A549 (cell line): ENCODE measurements at regions not wholly inside any gene's neighbourhood (a gene's known extent, or its start where the extent isn't known, plus 50 kb on each side); places are given as distances from the start of the nearest gene placed in this dataset.

Source experiments
- ATAC-seq, 2 experiments: fragments of 200-7000 bp in 1 of 2; fragments of >200 bp in 1 of 2; cut with Nextera tagmentation in 1 of 2; cut with Tn5 transposase in 1 of 2; 3 replicates each; pipeline versions ENCODE4 v1.8.0 to v1.9.1; 2018 to 2020; ENCODE audit warnings: mild to moderate bottlenecking in 1 of 2, moderate library complexity in 1 of 2
- CTCF ChIA-PET: fragments of 300-600 bp; sonication (Branson Sonifier 250); formaldehyde crosslinking; extraction: SDS; loops from one replicate; lab custom pipeline; 2021; ENCODE audit warnings: antibody characterized with exemption, inconsistent platforms; lab: Yijun Ruan, JAX
- POLR2A ChIA-PET: fragments of 350-600 bp; formaldehyde crosslinking; extraction: SDS; loops from one replicate; lab custom pipeline; 2021; ENCODE audit warnings: antibody characterized with exemption, inconsistent platforms; lab: Yijun Ruan, JAX
- DNase-seq, 2 experiments: peaks; one replicate each; pipeline versions ENCODE4 v3.0.0 to v3.0.0-alpha.2; 2011 to 2016; ENCODE audit warnings: low read depth in 1 of 2, low spot score in 1 of 2
- FAIRE-seq: peaks from 2 replicates; lab custom pipeline; 2011; peaks lifted over from hg19 to GRCh38; lab: Jason Lieb, UNC
- H3K27ac ChIP-seq, 2 experiments: fragments of >200 bp; sonication (Bioruptor Twin); formaldehyde crosslinking; 3 replicates each; pipeline ENCODE4 v1.5.1; 2016 to 2017
- H3K4me1 ChIP-seq: fragments of >200 bp; sonication (Bioruptor Twin); formaldehyde crosslinking; 3 replicates; pipeline ENCODE4 v1.6.1; 2016
- H3K4me2 ChIP-seq: fragments of >200 bp; sonication (Bioruptor Twin); formaldehyde crosslinking; 3 replicates; pipeline ENCODE4 v1.6.1; 2016
- H3K4me3 ChIP-seq: fragments of >200 bp; sonication (Bioruptor Twin); formaldehyde crosslinking; 3 replicates; pipeline ENCODE4 v1.5.1; 2016
- H3K9me3 ChIP-seq: fragments of >200 bp; sonication (Bioruptor Twin); formaldehyde crosslinking; 3 replicates; pipeline ENCODE4 v1.6.1; 2016
- CBX2 ChIP-seq: fragments of 200-600 bp; sonication (generic); IDR thresholded peaks from 2 replicates; pipeline ENCODE4 v1.6.1; 2016; ENCODE audit warnings: low read depth, mild to moderate bottlenecking, borderline replicate concordance
- CEBPB ChIP-seq, 2 experiments: fragments of >200 bp in 1 of 2; sonication (Bioruptor Twin) in 1 of 2; formaldehyde crosslinking in 1 of 2; IDR thresholded peaks; 2 replicates each; pipeline ENCODE4 v1.6.1; 2012 to 2016
- EHF ChIP-seq: fragments of 250-450 bp; sonication (Bioruptor Pico); IDR thresholded peaks from 2 replicates; pipeline ENCODE4 v1.5.0; 2020; ENCODE audit warnings: mild to moderate bottlenecking
- FOSL2 ChIP-seq, 2 experiments: fragments of 450-650 bp in 1 of 2; fragments of >200 bp in 1 of 2; sonication (Bioruptor Twin) in 1 of 2; formaldehyde crosslinking; IDR thresholded peaks; 2 replicates each; pipeline versions ENCODE4 v1.5.0 to v1.6.1; 2016 to 2020; ENCODE audit warnings: mild to moderate bottlenecking in 1 of 2, moderate library complexity in 1 of 2
- FOXS1 ChIP-seq: fragments of 250-450 bp; sonication (Bioruptor Pico); IDR thresholded peaks from 2 replicates; pipeline ENCODE4 v1.5.0; 2020; ENCODE audit warnings: mild to moderate bottlenecking, moderate library complexity
- GATA3 ChIP-seq: IDR thresholded peaks from 2 replicates; pipeline ENCODE4 v1.6.1; 2012; ENCODE audit warnings: borderline replicate concordance
- HOXA7 ChIP-seq: fragments of 250-450 bp; sonication (Bioruptor Pico); IDR thresholded peaks from 2 replicates; pipeline ENCODE4 v1.5.0; 2020; ENCODE audit warnings: mild to moderate bottlenecking, moderate library complexity
- JUN ChIP-seq, 2 experiments: fragments of >200 bp; sonication (Bioruptor Twin); formaldehyde crosslinking; IDR thresholded peaks; 2 replicates in 1 of 2; 3 replicates in 1 of 2; pipeline ENCODE4 v1.6.1; 2016 to 2017
- JUNB ChIP-seq: fragments of >200 bp; sonication (Bioruptor Twin); formaldehyde crosslinking; IDR thresholded peaks from 2 replicates; pipeline ENCODE4 v1.6.1; 2016
- KDM5A ChIP-seq: fragments of 200-600 bp; sonication (generic); IDR thresholded peaks from 2 replicates; pipeline ENCODE4 v1.6.1; 2016; ENCODE audit warnings: antibody characterized with exemption, mild to moderate bottlenecking
- MAFK ChIP-seq: fragments of 450-650 bp; IDR thresholded peaks from 2 replicates; pipeline ENCODE4 v1.6.1; 2014; ENCODE audit not compliant: partially characterized antibody
- MAZ ChIP-seq: fragments of 150-350 bp; IDR thresholded peaks from 2 replicates; pipeline ENCODE4 v1.6.1; 2014; ENCODE audit warnings: antibody characterized with exemption, low read depth, low read length, borderline replicate concordance
- NFE2L2 ChIP-seq: fragments of 150-350 bp; conservative IDR thresholded peaks from 2 replicates; pipeline ENCODE4 v1.6.1; 2014; ENCODE audit warnings: low read length
- NPAS2 ChIP-seq: fragments of 250-450 bp; sonication (Bioruptor Pico); IDR thresholded peaks from 2 replicates; pipeline ENCODE4 v1.8.0; 2022; ENCODE audit warnings: mild to moderate bottlenecking, moderate library complexity, borderline replicate concordance
- PHF8 ChIP-seq: fragments of 200-600 bp; sonication (generic); IDR thresholded peaks from 2 replicates; pipeline ENCODE4 v1.6.1; 2016; ENCODE audit warnings: low read depth, mild to moderate bottlenecking, antibody characterized with exemption, moderate library complexity, borderline replicate concordance
- POLR2A ChIP-seq: IDR thresholded peaks from 2 replicates; pipeline ENCODE4 v1.6.1; 2012; ENCODE audit warnings: mild to moderate bottlenecking, low read length
- RAD21 ChIP-seq, 2 experiments: fragments of >200 bp in 1 of 2; sonication (Bioruptor Twin) in 1 of 2; formaldehyde crosslinking in 1 of 2; IDR thresholded peaks in 1 of 2; conservative IDR thresholded peaks in 1 of 2; 2 replicates in 1 of 2; 3 replicates in 1 of 2; pipeline ENCODE4 v1.6.1; 2012 to 2018; ENCODE audit warnings: inconsistent platforms in 1 of 2
- RFX5 ChIP-seq: fragments of 450-650 bp; IDR thresholded peaks from 2 replicates; pipeline ENCODE4 v1.7.1; 2014; ENCODE audit warnings: antibody characterized with exemption, mild to moderate bottlenecking, moderate library complexity
- SMC3 ChIP-seq: fragments of >200 bp; sonication (Bioruptor Twin); formaldehyde crosslinking; IDR thresholded peaks from 3 replicates; pipeline ENCODE4 v1.6.1; 2018; ENCODE audit warnings: inconsistent platforms
- TFCP2L1 ChIP-seq: fragments of 250-450 bp; sonication (Bioruptor Pico); IDR thresholded peaks from 2 replicates; pipeline ENCODE4 v1.5.0; 2021; ENCODE audit warnings: mild to moderate bottlenecking
- TP53 ChIP-seq: fragments of 250-450 bp; sonication (Bioruptor Pico); IDR thresholded peaks from 2 replicates; pipeline ENCODE4 v1.5.0; 2021; ENCODE audit warnings: mild to moderate bottlenecking, moderate library complexity
- TF ChIP-seq, protein P1 (sequence below): IDR thresholded peaks from 2 replicates; pipeline ENCODE4 v1.6.1; 2012; ENCODE audit warnings: low read depth, borderline replicate concordance
- TF ChIP-seq, protein P2 (sequence below): fragments of >200 bp; sonication (Bioruptor Twin); formaldehyde crosslinking; IDR thresholded peaks from 2 replicates; pipeline ENCODE4 v1.6.1; 2016
- TF ChIP-seq, protein P3 (sequence below): fragments of 450-650 bp; IDR thresholded peaks from 2 replicates; pipeline ENCODE4 v1.6.1; 2014; ENCODE audit warnings: antibody characterized with exemption
- TF ChIP-seq, protein P4 (sequence below): fragments of 250-450 bp; sonication (Bioruptor Pico); IDR thresholded peaks from 2 replicates; pipeline ENCODE4 v1.5.0; 2020; ENCODE audit warnings: low read depth, mild to moderate bottlenecking, moderate library complexity
- TF ChIP-seq, protein P5 (sequence below): fragments of 150-350 bp; IDR thresholded peaks from 2 replicates; pipeline ENCODE4 v1.6.1; 2014; ENCODE audit warnings: low read depth, mild to moderate bottlenecking, low read length

DNA sequence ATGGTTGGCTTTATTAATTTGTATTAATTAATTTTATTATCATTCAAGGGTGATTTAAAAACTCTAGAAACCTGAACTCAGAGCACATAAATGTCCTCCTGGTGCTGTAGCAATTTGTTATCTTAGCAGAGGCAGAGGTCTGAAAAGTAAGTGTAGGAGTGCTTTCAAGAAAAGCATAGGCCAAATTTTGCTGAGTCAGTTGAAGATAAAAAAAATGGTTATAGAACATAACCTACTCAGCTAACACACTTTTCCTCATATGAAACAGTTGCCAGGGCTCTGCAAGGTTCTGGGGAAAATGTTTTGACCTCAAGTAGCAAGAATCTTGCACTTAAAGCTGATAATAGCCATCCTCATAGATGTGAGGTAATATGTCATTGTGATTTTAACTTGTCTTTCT is 53.5 kb upstream of the CHODL start:
- no peaks in the 10 kb centered on the region for H3K9me3 ChIP-seq
- ChIA-PET POLR2A (no interaction called here), CTCF (no interaction called here)
- H3K27ac ChIP-seq = no peak overlapping the region
- no peak for ATAC-seq
- no peak overlapping the region for H3K4me3 ChIP-seq
- no peak for DNase-seq
- no peak overlapping the region for H3K4me2 ChIP-seq
- FAIRE-seq = no peak
- TF ChIP-seq SMC3 (no peak), CBX2 (no peak), CEBPB (IDR thresholded peaks at IDR 0.05) (no peak), TFCP2L1 (CRISPR knock-in tag) (no peak), KDM5A (no peak), NPAS2 (CRISPR knock-in tag) (no peak), FOXS1 (CRISPR knock-in tag) (no peak), RFX5 (no peak)
- TF ChIP-seq, protein P1, sequence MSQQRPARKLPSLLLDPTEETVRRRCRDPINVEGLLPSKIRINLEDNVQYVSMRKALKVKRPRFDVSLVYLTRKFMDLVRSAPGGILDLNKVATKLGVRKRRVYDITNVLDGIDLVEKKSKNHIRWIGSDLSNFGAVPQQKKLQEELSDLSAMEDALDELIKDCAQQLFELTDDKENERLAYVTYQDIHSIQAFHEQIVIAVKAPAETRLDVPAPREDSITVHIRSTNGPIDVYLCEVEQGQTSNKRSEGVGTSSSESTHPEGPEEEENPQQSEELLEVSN = no peak
- no peaks in the 10 kb centered on the region for H3K4me1 ChIP-seq

DNA sequence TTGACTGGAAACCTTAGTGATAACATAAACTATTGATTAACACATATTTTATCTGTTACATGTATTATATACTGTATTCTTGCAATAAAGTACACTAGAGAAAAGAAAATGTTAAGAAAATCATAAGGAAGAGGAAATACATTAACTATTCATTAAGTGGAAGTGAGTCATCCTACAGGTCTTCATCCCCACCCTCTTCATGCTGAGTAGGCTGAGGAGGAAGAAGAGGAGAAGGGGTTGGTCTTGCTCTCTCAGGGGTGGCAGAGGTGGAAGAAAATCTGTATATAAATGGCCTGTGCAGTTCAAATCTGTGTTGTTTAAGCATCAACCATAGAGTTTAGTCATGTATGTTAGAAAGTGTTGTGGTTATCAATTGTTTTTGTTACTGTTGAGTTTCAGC is 66.1 kb upstream of the CHODL start:
- POLR2A ChIA-PET = no interaction called here
- Histone ChIP-seq H3K4me1 (no peaks in the 10 kb centered on the region), H3K4me2 (no peak overlapping the region), H3K4me3 (no peak overlapping the region), H3K9me3 (no peaks in the 10 kb centered on the region), H3K27ac (no peak overlapping the region)
- DNase-seq = no peak
- no peak for FAIRE-seq
- CTCF ChIA-PET = no interaction called here
- no peak for TF ChIP-seq EHF (CRISPR knock-in tag)
- TF ChIP-seq, protein P2, sequence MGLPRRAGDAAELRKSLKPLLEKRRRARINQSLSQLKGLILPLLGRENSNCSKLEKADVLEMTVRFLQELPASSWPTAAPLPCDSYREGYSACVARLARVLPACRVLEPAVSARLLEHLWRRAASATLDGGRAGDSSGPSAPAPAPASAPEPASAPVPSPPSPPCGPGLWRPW = no peak
- TF ChIP-seq FOXS1 (CRISPR knock-in tag) = no peak
- TF ChIP-seq, protein P3, sequence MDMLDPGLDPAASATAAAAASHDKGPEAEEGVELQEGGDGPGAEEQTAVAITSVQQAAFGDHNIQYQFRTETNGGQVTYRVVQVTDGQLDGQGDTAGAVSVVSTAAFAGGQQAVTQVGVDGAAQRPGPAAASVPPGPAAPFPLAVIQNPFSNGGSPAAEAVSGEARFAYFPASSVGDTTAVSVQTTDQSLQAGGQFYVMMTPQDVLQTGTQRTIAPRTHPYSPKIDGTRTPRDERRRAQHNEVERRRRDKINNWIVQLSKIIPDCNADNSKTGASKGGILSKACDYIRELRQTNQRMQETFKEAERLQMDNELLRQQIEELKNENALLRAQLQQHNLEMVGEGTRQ = no peak
- no peak for TF ChIP-seq NFE2L2
- no peak for TF ChIP-seq MAFK
- TF ChIP-seq, protein P4, sequence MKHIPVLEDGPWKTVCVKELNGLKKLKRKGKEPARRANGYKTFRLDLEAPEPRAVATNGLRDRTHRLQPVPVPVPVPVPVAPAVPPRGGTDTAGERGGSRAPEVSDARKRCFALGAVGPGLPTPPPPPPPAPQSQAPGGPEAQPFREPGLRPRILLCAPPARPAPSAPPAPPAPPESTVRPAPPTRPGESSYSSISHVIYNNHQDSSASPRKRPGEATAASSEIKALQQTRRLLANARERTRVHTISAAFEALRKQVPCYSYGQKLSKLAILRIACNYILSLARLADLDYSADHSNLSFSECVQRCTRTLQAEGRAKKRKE (CRISPR knock-in tag) = no peak
- no peak for TF ChIP-seq FOSL2 (IDR thresholded peaks at IDR 0.05)
- no peak for TF ChIP-seq FOSL2 (CRISPR knock-in tag; IDR thresholded peaks at IDR 0.05)
- TF ChIP-seq RAD21 (conservative IDR thresholded peaks at IDR 0.05 in 1 of 2, IDR thresholded peaks at IDR 0.05 in 1 of 2) = no peak
- no peak for TF ChIP-seq PHF8
- no peak for TF ChIP-seq HOXA7
- no peak for TF ChIP-seq JUNB
- TF ChIP-seq GATA3 = no peak
- no peak for TF ChIP-seq MAZ
- TF ChIP-seq NPAS2 (CRISPR knock-in tag) = no peak
- TF ChIP-seq KDM5A = no peak
- TF ChIP-seq, protein P5, sequence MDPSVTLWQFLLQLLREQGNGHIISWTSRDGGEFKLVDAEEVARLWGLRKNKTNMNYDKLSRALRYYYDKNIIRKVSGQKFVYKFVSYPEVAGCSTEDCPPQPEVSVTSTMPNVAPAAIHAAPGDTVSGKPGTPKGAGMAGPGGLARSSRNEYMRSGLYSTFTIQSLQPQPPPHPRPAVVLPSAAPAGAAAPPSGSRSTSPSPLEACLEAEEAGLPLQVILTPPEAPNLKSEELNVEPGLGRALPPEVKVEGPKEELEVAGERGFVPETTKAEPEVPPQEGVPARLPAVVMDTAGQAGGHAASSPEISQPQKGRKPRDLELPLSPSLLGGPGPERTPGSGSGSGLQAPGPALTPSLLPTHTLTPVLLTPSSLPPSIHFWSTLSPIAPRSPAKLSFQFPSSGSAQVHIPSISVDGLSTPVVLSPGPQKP = no peak
- TF ChIP-seq TP53 (CRISPR knock-in tag) = no peak
- no peak for TF ChIP-seq POLR2A
- TF ChIP-seq JUN (IDR thresholded peaks at IDR 0.05) = no peak
- ATAC-seq = no peak
